ENCODE measurements at regions not wholly inside any gene's neighbourhood (a gene's known extent, or its start where the extent isn't known, plus 50 kb on each side); places are given as distances from the start of the nearest gene placed in this dataset.
"Not testable (repeated sequence)": the region's sequence is repeated elsewhere in the genome, so short reads cannot be mapped to it uniquely, and the experiment has no call there.

DNA sequence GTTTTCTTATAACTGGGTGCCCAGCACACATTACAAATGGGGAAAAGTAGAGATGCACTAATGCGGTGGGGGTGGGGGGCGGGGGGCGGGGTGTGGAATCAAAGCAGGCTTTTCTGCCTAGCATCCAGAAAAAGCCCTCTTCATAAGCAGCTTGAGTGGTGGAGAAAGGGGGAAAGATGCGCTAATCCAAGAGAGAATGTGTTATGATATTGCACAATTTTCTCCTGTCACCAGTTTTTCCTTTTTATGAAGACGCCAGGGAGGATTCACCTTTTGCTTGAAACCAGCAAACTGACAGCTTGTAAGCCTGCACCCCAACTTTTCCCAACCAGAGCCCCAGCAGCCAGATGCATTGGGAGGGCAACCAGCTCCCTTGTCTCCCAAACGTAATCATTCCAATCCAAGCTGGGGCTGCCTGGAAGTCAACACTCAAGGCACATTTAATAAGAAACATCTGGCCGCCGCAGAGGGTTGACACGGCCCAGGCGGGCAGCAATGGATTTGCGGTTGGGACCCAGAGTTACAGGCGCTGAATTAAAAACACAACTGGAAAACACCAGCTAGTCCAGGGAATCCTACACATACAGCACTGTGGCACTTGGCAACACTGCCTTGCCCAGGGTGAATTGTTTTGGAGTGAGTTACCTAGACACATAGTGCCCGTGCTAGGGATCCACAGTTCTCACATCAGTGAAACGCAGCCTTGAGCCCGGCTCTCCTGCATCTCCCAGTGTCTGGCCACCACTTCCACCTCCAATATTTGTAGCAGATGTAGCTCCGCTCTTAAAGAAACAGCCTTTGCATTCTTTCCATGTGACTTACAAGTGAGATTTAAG lies 218.5 kb upstream of the PRICKLE2 start:
- no peak for DNase-seq (ENCODE audit: low read depth, low spot score)

DNA sequence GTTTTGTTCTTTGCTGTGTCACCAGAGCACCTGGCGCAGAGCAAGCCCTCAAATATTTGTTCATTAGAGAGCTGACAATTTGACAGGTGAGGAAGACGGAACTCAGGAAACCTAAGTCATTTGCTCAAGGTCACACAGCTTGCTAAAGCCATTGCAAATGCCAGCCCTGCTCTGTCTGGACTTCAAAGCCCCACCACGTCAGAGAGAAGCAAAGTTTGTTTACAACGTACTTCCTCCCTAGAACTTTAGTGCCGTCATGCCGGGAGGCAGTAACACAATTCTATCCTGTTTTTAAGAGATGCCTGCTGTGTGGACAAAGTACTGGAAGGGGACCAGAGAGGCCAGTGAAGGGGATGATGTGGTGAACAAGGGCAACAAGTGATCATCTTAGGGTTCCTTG lies 216.6 kb upstream of the PRICKLE2 start:
- in situ Hi-C loops (cut with HindIII; ENCODE audit: low pct_unique_long_range_greater_than_20kb, low sequenced_read_pairs), result no loop called here
- DNase-seq (ENCODE audit: low read depth, low spot score), result no peak

More for the DNA sequence above, 218.5 kb upstream of the PRICKLE2 start:
- in situ Hi-C loops (cut with HindIII; ENCODE audit: low pct_unique_long_range_greater_than_20kb, low sequenced_read_pairs), result no loop called here

DNA sequence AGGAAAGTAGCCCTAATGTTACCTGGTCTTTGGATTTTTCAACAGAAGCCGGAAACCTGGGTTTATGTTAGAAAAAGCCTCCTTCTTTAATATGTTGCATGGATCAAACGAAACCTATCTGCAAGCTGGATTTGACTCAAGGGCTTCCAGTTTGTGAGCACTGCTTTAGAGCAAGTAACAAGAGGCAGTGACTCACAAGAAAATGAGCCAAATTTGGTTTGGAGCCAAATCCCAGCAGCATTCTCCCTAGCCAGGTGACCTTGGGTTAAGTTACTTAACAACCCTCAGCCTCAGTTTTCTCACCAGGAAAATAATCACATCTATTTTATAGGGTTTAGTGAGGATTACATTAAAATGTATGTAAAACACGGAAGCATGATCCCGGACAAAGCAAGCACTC lies 215.2 kb upstream of the PRICKLE2 start:
- in situ Hi-C loops (cut with HindIII; ENCODE audit: low pct_unique_long_range_greater_than_20kb, low sequenced_read_pairs), result no loop called here
- no peak for DNase-seq (ENCODE audit: low read depth, low spot score)

DNA sequence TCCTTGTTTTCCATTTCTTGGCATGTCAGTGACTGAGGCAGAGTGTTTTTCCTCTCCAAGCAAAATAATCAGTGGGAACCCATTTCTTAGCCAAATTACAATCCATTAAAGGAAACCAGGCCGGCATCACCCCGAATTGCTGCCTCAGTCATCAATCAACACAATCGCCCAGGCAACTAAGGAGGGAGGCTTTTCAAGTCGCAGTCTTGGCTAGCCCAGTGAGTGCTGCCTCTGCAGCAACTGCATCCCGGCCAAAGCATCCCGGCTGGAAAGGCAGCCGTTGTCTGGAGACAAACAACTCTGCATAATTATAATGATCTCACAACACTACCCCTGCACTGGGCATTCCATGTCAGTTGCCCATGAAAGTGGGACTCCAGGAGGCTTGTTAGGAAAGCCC lies 213.5 kb upstream of the PRICKLE2 start:
- in situ Hi-C loops (cut with HindIII; ENCODE audit: low pct_unique_long_range_greater_than_20kb, low sequenced_read_pairs), result no loop called here
- DNase-seq (ENCODE audit: low read depth, low spot score), result no peak

DNA sequence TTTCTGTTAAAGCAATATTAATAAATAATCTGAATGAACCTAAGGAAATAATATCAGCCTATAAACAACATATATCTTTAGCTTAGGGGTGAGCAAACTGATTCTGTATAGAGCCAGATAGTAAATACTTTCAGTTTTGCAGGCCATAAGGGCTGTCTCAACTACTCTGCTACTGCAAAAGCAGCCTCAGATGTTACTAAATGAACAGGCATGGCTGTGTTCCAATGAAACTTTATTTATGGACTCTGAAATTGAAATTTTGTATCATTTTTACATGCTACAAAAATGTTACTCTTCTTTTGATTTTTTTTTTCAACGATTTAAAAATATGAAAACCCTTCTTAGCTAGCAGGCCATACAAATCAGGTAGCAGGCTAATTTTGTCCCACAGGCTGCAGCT lies 212.8 kb upstream of the PRICKLE2 start:
- in situ Hi-C loops (cut with HindIII; ENCODE audit: low pct_unique_long_range_greater_than_20kb, low sequenced_read_pairs), result no loop called here
- no peak for DNase-seq (ENCODE audit: low read depth, low spot score)

DNA sequence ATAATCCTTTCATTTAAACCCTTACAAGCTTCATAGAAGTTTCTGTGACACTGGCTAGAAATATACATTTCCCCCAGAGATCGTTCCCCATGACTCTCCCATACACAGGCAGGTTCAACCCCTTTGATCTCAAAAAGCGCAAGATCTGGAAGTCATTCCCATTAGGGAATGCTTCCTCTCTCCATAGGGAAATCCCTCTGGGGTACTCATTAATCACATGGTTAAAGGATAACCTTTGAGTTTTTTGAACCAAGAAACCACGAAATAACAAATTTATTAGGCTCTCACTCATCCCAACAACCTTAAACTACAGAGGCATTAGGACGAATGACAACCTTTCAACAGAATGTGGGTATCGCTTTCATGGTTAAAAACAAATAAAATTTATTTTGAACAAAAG lies 211.9 kb upstream of the PRICKLE2 start:
- no peak for DNase-seq (ENCODE audit: low read depth, low spot score)
- in situ Hi-C loops (cut with HindIII; ENCODE audit: low pct_unique_long_range_greater_than_20kb, low sequenced_read_pairs), result no loop called here

DNA sequence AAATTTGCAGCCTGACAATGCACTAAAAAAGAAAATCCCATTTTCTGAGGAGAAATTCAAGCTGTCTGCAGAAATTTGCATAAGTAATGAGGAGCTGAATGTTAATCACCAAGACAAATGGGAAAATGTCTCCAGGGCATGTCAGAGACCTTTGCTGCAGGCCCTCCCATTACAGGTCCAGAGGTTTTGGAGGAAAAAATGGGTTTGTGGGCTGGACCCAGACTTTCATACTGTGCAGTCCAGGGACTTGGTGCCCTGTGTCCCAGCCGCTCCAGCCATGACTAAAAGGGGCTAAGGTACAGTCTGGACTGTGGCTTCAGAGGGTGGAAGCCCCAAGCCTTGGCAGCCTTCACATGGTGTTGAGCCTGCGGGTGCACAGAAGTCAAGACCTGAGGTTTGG lies 209.8 kb upstream of the PRICKLE2 start:
- DNase-seq (ENCODE audit: low read depth, low spot score); in situ Hi-C loops (cut with HindIII; ENCODE audit: low pct_unique_long_range_greater_than_20kb, low sequenced_read_pairs): not testable (repeated sequence)

DNA sequence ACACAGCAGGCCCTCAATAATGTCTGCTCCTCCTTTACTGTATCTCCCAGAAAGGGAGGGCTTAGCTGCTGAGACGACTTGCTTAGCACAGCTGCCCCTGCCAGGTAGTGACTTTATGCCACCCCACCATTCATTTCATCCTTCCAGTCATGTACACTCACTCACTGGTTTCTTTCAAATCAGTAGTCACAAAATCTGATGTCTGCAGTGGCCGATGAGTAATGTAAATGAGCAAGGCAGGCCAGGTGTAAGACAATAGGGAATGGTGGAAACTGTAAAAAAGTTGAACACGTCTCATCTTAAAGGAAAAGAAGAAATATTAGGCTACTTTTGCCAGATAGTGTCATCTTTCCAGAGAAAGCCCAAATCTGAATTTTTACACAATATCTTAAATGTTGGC lies 207.6 kb upstream of the PRICKLE2 start:
- DNase-seq (ENCODE audit: low read depth, low spot score), result no peak
- in situ Hi-C loops (cut with HindIII; ENCODE audit: low pct_unique_long_range_greater_than_20kb, low sequenced_read_pairs), result no loop called here

DNA sequence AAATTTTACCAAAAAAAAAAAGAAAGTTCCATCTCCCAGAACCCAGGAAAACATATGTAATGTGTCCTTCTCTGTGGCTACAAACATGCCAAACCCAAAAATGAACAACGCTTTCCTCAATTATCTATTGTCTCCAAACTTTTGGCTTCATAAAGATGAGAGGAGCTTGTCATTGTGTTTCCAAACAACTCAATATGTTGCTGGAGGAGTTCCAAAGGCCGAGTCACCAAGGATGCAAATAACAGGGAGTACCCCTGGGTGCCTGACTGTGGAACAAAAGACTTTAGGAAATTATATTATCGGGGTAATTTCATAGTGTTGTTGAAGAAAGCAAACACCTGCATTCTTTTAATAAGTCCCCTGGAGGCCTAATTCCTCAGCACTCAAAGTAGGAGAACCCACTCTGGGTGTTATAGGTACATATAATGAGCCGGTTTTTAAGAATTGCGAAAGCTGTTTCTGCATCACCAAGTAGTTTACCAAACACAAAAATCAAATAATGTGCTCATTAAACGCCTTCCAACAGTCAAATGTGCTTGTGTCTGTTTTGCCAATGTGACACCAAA lies 206.3 kb upstream of the PRICKLE2 start:
- in situ Hi-C loops (cut with HindIII; ENCODE audit: low pct_unique_long_range_greater_than_20kb, low sequenced_read_pairs), result no loop called here
- DNase-seq (ENCODE audit: low read depth, low spot score), result no peak

DNA sequence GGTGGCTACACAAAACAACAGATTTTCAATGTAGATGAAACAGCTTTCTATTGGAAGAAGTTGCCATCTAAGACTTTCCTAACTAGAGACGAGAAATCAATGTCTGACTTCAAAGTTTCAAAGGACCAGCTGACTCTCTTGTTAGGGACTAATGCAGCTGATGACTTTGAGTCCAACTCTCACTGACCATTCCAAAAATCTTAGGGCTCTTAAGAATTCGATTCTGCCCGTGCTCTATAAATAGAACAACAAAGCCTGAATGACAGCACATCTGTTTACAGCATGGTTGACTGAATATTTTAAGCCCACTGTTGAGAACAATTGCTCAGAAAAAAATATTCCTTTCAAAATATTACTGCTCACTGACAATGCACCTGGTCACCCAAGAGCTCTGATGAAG lies 202.4 kb upstream of the PRICKLE2 start:
- in situ Hi-C loops (cut with HindIII; ENCODE audit: low pct_unique_long_range_greater_than_20kb, low sequenced_read_pairs), result no loop called here
- no peak for DNase-seq (ENCODE audit: low read depth, low spot score)

DNA sequence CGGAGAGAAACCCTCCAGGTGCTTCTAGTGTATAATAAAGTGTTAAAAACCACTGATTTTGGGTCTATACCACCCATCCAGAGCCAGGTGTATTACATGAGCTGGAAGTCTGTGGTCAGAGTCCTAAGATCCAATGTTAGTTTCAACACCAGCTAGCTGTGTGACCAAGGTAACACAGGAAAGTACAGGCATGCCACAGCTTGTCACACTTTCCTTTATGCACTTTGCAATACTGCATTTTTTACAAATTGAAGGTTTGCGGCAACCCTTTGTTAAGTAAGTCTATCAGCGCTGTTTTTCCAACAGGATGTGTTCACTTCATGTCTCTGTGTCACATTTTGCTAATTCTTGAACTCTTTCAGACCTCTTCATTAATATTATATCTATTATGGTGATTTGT lies 201.3 kb upstream of the PRICKLE2 start:
- in situ Hi-C loops (cut with HindIII; ENCODE audit: low pct_unique_long_range_greater_than_20kb, low sequenced_read_pairs), result no loop called here
- DNase-seq (ENCODE audit: low read depth, low spot score), result no peak

DNA sequence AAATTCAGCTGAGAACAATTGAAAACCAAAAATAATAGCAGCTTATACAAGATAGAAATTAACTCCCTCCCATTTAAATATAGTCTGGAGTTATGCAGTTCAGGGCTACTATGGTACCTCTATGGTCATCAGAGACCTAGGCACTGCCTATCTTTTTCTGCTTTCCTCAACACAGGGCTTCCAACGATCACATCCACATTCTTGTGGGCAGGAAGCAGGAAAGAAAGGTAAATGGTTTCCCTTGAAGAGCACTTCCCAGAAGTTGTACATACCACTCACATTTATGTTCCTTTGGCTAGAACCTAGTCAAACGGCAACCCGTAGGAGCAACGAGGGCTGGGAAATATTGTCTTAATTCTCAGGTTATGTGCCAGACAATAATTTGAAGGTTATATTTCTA lies 197.7 kb upstream of the PRICKLE2 start:
- DNase-seq (ENCODE audit: low read depth, low spot score), result no peak
- in situ Hi-C loops (cut with HindIII; ENCODE audit: low pct_unique_long_range_greater_than_20kb, low sequenced_read_pairs), result no loop called here

DNA sequence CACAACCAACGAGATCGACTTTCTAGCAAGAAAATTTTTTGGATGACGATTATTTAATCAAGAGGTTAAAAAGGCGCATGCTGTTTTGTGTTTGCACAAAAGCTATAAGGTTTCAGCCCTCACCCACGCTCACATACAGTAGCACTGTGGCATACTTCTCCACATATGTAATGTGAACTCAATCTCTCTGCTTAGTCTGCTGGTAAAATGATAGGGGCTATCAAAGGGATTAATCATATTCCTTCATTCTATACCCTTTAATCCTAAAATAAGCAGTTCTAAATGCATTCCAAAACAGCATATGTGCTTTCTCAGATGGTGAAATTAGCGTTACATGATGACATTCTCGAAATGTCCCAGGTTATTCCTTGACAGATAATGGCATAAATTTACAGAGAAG lies 196.9 kb upstream of the PRICKLE2 start:
- DNase-seq (ENCODE audit: low read depth, low spot score), result no peak
- in situ Hi-C loops (cut with HindIII; ENCODE audit: low pct_unique_long_range_greater_than_20kb, low sequenced_read_pairs), result no loop called here

DNA sequence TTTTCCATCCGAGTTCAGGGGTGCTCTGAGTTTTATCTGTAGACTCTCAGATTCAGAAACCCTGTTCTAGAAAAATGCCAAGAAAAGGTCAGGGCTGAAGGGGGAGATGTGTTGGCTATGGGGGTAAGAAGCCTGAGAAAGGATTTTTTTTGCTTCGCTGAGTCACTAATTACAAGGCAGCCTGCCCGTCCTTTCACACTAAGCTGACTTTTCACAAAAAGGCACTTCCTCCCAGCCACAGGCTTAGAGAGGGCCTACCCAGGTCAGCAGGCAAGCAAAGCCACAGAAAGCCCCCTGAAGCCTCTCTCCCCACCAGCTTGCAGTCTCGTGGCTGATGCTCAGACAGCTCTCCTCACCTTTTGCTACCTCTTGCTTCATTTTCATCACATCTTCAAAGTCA lies 192.6 kb upstream of the PRICKLE2 start:
- in situ Hi-C loops (cut with HindIII; ENCODE audit: low pct_unique_long_range_greater_than_20kb, low sequenced_read_pairs), result no loop called here
- no peak for DNase-seq (ENCODE audit: low read depth, low spot score)

DNA sequence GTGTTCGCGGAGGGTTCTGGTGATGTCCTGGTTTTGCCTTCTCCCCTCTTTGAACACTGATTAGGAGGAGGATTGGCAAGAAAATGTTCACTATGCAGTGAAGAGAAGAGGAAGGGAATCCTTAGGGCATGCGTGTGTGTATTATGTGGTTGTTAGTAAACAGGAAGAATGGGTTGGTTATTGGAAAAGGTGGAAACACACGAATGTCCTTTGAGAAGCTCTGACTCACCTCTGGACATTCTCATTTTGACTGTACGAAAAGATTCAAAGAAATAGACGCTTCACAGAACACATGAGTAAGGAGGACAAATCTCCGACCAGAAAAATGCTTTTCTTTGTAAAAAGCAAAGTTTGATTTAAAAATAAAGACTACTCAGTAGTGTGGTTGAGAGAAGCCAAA lies 188.8 kb upstream of the PRICKLE2 start:
- DNase-seq (ENCODE audit: low read depth, low spot score), result no peak
- in situ Hi-C loops (cut with HindIII; ENCODE audit: low pct_unique_long_range_greater_than_20kb, low sequenced_read_pairs), result no loop called here

DNA sequence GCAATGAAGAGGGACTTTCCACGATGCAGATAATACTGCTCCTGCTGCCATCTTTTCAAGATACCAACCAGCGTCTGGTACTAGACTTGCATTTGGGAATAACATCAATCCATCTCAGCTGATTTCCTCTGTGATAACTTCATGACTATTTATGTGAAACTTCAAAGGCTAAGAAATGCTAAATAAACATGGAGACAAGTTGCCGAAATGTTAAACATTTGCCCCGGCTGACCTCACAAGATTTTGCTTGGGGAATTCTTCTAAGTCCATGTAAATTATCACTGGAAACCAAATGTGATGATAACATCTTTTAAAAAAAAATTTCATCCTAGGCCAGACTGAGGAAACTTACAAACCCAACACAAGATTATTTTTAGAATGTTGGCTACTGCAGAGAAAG lies 185.8 kb upstream of the PRICKLE2 start:
- no peak for DNase-seq (ENCODE audit: low read depth, low spot score)
- in situ Hi-C loops (cut with HindIII; ENCODE audit: low pct_unique_long_range_greater_than_20kb, low sequenced_read_pairs), result no loop called here

DNA sequence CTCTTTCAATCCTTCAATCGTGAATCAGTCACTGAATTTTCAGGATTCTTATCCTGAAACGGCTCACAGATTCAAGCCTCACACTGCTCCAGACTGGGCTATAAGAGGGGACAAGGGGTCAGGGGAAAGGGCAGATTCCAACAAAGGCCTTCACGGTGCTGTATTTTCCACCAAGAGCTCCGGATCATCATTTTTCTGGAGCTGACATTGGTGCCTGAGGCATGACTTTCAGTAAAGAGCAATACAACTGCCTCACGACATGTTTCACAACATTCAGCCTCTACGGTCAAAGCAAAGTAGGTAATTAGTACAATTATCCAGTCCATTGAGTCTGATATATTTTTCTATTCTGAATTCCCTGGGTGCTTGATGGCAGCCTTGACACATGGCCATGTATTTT lies 185.0 kb upstream of the PRICKLE2 start:
- in situ Hi-C loops (cut with HindIII; ENCODE audit: low pct_unique_long_range_greater_than_20kb, low sequenced_read_pairs), result no loop called here

DNA sequence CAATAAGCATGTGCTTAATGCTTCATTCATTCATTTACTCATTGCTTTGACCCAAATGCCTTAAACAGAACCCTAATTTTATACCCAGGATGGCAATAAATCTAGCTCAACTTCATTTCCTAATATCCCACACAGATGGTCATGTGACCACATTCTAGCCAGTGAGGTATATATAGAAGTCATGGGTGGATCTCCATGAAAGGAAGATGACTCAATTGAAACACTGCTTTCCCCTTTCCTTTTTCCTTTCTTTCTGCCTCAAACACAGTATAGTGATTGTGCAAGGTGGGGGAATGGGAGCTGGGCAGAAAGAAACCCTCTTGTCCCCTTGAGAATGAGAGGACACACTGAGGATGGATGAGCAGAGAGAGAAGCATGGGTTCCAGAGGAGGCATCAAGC lies 183.5 kb upstream of the PRICKLE2 start:
- peak; percentile 32 for DNase-seq (ENCODE audit: low read depth, low spot score)
- in situ Hi-C loops (cut with HindIII; ENCODE audit: low pct_unique_long_range_greater_than_20kb, low sequenced_read_pairs), result no loop called here

More for the DNA sequence above, 185.0 kb upstream of the PRICKLE2 start:
- DNase-seq (ENCODE audit: low read depth, low spot score), result no peak

DNA sequence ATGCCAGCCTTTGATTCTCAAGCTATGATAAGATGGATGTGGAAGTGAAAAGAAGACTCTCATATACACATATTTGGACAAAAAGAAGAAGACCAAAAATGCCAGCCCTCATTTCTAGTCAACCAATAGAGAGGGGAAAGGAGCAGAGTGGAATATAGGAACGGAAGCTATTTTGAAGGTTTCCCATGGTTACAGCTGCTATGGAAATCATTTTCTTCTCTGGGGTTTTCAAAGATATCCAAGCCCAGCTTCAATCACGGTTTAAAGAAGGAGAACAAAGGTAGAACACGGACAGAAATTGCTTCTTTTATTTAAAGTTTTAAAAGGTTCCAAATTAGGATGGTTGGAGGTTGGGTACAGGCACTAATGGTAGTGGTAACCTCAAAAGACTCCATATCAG lies 181.0 kb upstream of the PRICKLE2 start:
- DNase-seq (ENCODE audit: low read depth, low spot score), result no peak

More for the DNA sequence above, 181.0 kb upstream of the PRICKLE2 start:
- in situ Hi-C loops (cut with HindIII; ENCODE audit: low pct_unique_long_range_greater_than_20kb, low sequenced_read_pairs), result no loop called here
